Hepatocyte (in vitro differentiated cells): ENCODE measurements at regions not wholly inside any gene's neighbourhood (a gene's known extent, or its start where the extent isn't known, plus 50 kb on each side); places are given as distances from the start of the nearest gene placed in this dataset.

ENCODE experiments used
- EZH2phosphoT487 ChIP-seq: fragments of 200-600 bp; sonication (generic); IDR thresholded peaks from one replicate; pipeline ENCODE4 v1.6.1; 2018; ENCODE audit warnings: antibody characterized with exemption, mild to moderate bottlenecking, low read depth, moderate library complexity; ENCODE audit not compliant: unreplicated experiment, severe bottlenecking
- TF ChIP-seq, protein P1 (sequence below): fragments of 200-600 bp; sonication (generic); IDR thresholded peaks from 2 replicates; pipeline ENCODE4 v1.5.1; 2016; ENCODE audit warnings: antibody characterized with exemption, mild to moderate bottlenecking; ENCODE audit not compliant: poor library complexity

DNA sequence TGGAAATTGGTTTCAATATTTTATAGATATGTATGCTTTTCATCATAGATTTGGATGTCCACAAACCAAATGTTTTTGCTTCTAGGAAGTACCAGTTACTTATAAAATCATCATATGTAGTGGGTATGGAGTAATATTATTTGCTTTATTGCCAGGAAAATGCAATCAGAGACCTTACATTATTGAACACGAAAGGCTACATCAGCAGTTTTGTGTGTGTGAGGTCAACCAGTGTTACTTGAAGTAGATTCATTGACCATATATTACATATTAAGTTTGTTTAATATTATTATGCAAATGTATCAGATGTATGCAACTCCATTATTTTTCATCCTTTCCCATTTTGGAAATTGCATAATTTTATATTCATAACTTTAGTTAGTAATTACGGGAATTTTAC lies 219.1 kb upstream of the MMADHC start:
- TF ChIP-seq, protein P1, sequence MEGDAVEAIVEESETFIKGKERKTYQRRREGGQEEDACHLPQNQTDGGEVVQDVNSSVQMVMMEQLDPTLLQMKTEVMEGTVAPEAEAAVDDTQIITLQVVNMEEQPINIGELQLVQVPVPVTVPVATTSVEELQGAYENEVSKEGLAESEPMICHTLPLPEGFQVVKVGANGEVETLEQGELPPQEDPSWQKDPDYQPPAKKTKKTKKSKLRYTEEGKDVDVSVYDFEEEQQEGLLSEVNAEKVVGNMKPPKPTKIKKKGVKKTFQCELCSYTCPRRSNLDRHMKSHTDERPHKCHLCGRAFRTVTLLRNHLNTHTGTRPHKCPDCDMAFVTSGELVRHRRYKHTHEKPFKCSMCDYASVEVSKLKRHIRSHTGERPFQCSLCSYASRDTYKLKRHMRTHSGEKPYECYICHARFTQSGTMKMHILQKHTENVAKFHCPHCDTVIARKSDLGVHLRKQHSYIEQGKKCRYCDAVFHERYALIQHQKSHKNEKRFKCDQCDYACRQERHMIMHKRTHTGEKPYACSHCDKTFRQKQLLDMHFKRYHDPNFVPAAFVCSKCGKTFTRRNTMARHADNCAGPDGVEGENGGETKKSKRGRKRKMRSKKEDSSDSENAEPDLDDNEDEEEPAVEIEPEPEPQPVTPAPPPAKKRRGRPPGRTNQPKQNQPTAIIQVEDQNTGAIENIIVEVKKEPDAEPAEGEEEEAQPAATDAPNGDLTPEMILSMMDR: no peak
- TF ChIP-seq EZH2phosphoT487: no peak
